GF-D8 (cell line): ENCODE measurements at regions not wholly inside any gene's neighbourhood (a gene's known extent, or its start where the extent isn't known, plus 50 kb on each side); places are given as distances from the start of the nearest gene placed in this dataset.
A peak's percentile ranks its signal among the peaks of the same experiment; 100 is the strongest.

Source experiments
- DNase-seq: peaks from one replicate; lab custom pipeline; 2025; lab: John Stamatoyannopoulos, UW

- no peak for DNase-seq
Observed at GRCh38 chr18:64615021-64615420, 466.1 kb upstream of the LINC00305 start.

DNA sequence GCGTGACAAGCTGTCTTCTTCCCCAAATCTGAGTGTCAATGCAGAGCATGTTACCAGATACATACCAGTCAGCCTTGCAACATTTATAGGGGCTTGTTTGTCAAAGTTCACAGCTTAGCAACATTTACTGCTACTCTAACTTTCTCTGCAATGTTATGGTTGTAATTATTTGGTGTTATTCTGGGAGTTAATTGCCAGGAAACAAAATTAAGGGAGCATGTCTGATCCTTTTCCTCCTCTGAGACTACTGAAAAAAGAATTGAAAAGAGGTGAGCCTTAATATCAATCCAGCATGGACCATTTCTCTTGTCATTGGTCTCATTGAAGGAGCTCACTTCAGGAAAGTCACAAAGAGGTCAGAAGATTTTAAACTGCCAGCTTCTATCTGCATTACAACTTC, 465.6 kb upstream of the LINC00305 start:
- no peak for DNase-seq

GRCh38 chr18:64592246-64592645, 443.4 kb upstream of the LINC00305 start:
- DNase-seq, result no peak

GRCh38 chr18:64589000-64589399, 440.1 kb upstream of the LINC00305 start:
- DNase-seq, result no peak

DNA sequence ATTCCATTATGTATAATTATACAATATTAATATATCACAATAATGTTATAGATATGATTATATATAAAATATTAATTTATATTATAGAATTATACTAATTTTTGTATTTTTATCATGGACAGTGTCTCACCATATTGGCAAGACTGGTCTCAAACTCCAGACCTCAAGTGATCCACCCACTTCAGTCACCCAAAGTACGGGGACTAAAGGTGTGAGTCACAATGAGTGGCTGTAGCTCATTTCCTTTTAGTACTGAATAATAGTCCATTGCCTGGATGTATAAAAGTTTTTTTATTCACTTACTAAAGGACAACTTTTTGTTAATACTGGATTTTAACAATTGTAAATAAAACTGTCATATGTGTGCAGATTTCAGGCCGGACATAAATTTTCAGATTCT, 417.6 kb upstream of the LINC00305 start:
- DNase-seq, result no peak

DNA sequence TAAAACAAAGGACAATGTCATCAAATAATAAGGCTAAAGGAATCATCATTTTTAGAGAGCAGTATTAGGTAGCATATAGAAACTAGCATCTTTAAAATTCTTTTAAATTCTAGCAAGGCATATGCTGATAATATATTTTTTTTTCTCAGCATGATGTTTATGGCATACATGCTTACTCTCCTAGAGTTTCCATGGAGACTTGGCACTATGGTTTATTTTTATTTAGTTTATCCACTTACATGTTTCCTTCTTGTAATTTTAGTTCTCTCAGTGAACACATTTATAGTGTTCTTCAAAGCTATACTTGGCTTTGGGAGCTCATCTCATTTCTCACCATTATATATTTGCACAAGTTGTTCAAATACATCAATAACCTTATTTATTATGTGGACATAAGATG, 413.8 kb upstream of the LINC00305 start:
- DNase-seq, result no peak

DNA sequence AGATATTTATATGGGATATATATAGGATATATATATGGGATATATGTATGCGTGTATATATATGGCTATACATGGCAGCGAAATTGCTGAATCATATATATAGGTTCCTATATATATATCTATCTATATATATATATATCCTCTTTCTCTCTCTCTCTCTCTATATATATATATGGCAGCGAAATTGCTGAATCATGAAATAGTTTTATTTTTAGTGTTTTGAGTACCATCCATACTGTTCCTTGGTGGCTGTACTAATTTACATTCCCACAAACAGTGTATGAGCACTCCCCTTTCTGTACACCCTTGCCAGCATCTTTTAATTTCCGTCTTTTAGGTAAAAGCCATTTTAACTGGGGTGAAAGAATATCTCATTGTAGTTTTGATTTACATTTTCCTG, 397.6 kb upstream of the LINC00305 start:
- DNase-seq, result no peak

DNA sequence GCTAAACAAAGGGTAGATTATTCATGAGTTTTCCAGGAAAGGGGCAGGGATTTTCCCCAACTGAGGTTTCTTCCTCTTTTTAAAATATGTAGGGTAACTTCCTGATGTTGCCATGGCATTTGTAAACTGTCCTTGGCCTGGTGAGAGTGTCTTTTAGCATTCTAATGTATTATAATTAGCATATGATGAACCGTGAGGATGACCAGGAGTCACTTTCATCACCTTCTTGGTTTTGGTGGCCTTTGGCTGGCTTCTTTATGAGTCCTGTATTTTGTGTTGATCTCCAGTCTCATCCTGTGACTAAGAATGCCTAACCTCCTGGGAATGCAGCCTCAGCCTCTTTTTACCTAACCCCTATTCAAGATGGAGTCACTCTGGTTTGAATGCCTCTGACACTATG, 391.0 kb upstream of the LINC00305 start:
- DNase-seq, result no peak

- no peak for DNase-seq
Observed at GRCh38 chr18:64528646-64529045, 379.8 kb upstream of the LINC00305 start.

DNA sequence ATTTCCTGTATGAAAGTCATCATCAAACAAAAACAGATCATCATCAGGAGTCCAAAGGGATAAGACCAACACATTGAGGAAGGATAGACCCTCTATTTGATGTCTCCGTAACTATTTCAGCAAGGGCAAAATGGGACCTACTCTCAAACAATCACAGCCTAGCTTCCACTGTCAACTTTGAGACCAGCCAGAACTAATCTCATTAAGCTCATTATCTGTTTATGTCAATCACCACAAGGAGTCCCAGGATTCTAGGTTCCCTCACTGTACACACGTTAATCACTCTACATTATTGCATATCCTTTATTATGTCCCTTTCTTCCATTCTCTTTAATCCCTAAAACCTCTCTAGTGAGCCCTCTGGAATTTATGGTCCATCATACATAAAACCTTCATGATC, 370.3 kb upstream of the LINC00305 start:
- no peak for DNase-seq

DNA sequence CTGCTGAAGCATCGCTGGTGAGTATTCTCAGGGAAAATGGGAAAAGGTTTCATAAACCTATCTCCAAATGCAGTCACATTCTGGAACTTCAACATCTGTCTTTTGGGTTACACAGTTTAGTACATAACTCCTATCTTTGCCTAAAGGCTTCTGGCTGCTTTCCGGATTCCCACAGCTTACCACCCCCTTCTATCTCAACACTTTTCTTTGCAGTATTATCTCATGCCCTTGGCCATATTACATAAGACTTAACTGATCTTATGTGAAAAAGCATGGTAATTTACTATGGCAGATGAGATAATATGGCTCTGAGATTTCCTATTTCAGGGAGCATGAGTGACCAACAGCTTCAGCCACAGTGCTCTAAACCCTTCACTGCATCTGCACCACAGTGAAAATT, 369.3 kb upstream of the LINC00305 start:
- no peak for DNase-seq

- no peak for DNase-seq
Observed at GRCh38 chr18:64513401-64513800, 364.5 kb upstream of the LINC00305 start.

DNA sequence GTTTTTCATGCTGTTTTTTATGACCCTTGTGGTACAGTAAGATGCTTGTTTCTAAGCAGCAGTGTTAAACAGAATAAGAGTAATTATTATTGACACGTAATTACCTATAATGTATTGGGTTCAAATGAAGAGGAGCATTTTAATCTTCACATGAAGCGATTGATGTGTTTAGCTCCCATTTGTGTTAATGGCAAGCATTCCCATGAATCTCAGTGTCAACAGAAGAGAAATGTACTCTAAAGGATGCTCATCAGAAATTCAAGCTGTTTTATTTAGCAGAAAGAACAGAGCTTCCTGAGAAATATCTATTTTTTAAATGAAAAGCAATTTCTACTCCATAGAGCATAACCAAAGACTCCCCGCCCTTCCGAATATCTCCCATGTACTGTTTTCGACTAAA, 341.3 kb upstream of the LINC00305 start:
- DNase-seq, result no peak

DNA sequence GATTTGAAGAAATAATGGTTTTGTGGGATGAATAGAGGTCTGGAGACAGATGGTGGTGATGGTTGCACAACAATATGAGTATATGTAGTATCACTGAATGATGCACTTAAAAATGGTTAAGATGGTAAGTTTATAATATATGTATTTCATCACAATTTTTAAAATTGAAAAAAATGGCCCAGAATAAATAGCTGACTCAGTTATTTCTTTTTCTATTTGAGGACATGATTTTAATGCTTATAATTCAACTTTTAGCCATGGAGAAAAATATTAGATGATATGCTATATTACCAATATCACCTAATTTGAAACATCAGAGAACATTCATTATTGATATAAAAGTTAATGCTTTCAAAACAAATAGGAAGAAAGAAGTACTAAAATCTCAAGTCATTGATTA, 339.8 kb upstream of the LINC00305 start:
- DNase-seq, result no peak

- no peak for DNase-seq
Observed at GRCh38 chr18:64474773-64475172, 325.9 kb upstream of the LINC00305 start.

- no peak for DNase-seq
Observed at GRCh38 chr18:64474255-64474654, 325.4 kb upstream of the LINC00305 start.

DNA sequence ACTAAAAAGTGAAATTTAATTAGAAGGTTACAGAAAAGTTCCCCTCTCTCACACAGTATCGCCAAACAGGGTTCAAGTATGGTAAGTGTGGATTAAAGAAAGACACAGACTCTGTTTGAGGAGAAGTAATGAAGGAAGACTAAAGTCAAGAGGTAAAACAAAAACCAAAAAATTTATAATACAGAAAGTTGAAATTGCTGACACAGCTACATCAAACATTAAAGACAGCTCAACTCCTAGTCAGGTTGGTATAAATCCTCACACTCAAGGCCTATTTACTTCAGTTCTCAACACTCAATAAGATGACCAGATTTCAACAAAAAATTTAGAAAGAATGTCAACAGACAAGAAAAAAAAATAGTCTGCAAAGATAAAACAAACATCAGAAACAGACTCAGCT, 300.5 kb upstream of the LINC00305 start:
- DNase-seq, result no peak

- DNase-seq, result no peak
Observed at GRCh38 chr18:64444819-64445218, 295.9 kb upstream of the LINC00305 start.

DNA sequence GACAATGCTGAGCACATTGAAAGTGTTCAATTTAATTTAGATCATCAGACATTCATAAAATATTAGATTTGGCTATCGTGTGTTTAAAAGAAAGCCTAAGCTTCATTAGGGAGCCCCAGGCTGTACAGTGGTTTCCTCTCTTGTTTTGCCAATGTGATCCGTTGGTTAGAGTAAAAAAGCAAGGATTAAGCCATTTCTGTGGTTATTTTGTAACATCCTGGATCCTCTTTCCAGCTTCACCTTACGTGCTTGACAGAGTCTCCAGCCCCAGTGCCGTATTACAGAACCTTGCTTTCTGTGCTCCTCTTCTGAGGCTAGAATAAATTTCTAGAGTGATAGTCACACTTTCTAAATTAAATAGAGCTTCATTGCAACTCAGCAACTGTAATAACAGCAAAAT, 289.3 kb upstream of the LINC00305 start:
- peak; percentile 79 for DNase-seq

- DNase-seq, result peak; percentile 93
Observed at GRCh38 chr18:64436111-64436510, 287.2 kb upstream of the LINC00305 start.

GRCh38 chr18:64419156-64419555, 270.3 kb upstream of the LINC00305 start:
- DNase-seq, result no peak

GRCh38 chr18:64416990-64417389, 268.1 kb upstream of the LINC00305 start:
- no peak for DNase-seq

DNA sequence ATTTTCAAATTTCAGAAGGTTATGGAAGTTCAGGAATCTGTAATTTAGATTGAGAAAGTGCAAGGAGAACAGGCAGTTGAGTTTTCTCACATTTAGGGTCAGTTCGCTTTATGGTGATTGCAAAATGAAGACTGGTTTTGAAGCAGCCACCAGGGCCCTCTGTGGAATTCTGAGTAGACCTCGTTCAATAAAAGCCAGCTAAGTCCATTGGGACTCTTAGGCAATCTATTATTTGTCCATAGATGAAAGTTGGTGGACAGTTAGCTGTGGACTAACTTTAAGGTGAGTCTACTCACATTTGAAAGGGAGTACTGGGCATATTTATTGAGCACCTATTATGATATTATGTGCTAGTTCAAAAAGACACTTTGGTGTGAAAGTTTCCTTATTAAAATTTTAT, 266.3 kb upstream of the LINC00305 start:
- DNase-seq, result no peak

DNA sequence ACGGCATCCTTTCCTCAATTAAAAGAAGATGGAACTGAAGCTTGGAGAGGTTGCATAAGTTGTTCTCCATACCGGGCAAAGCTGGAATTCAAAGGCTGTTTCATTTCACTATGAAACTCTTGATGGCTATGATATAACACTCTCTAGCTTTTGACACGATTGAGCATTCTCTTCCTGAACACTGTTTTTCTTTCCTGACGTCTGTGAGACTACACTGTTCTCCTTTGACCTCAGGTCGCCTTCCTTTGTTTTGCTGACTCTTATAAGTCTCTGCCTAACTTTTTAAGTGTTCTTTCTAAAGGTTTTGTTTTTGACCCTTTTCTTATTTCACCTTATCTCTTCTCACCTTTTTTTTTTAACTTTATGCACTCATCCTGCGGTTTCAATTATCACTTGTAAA, 261.8 kb upstream of the LINC00305 start:
- DNase-seq, result no peak

GRCh38 chr18:64409511-64409910, 260.6 kb upstream of the LINC00305 start:
- DNase-seq, result no peak
